ENCODE measurements at regions not wholly inside any gene's neighbourhood (a gene's known extent, or its start where the extent isn't known, plus 50 kb on each side); places are given as distances from the start of the nearest gene placed in this dataset.
A peak's percentile ranks its signal among the peaks of the same experiment; 100 is the strongest.

- DNase-seq = no peak
- WGBS, 3 donors = 85 to 95% (median 86%) methylated on average over 4 of the region's 4 CpGs
- Histone ChIP-seq H3K36me3 (no peaks in the 10 kb centered on the region), H3K9me3 (no peaks in the 10 kb centered on the region), H3K4me3 (no peak overlapping the region), H3K27ac (no peak overlapping the region), H3K27me3 (no peaks in the 10 kb centered on the region), H3K4me1 (ENCODE audit: insufficient read depth) (peaks cover 1% of the 10 kb centered on the region)
- TF ChIP-seq CTCF (IDR thresholded peaks at IDR 0.05) (no peak), EP300 (IDR thresholded peaks at IDR 0.05) (no peak), POLR2A (IDR thresholded peaks at IDR 0.05) (no peak)
- intact Hi-C loops (cut with DNase I) = no loop called here
Measured at GRCh38 chr13:23957981-23958380, 60.7 kb upstream of the C1QTNF9B start.

GRCh38 chr13:23959231-23959862 is 62.0 kb upstream of the C1QTNF9B start:
- intact Hi-C loops (cut with DNase I) = no loop called here
- no peaks in the 10 kb centered on the region for H3K9me3 ChIP-seq
- no peaks in the 10 kb centered on the region for H3K36me3 ChIP-seq
- no peak for DNase-seq
- H3K27me3 ChIP-seq = no peaks in the 10 kb centered on the region
- H3K4me1 ChIP-seq (ENCODE audit: insufficient read depth) = peaks cover 1% of the 10 kb centered on the region
- no peak for TF ChIP-seq EP300 (IDR thresholded peaks at IDR 0.05)
- TF ChIP-seq CTCF (IDR thresholded peaks at IDR 0.05) = no peak
- no peak for TF ChIP-seq POLR2A (IDR thresholded peaks at IDR 0.05)
- peak overlapping the region in 1 of 2 donors; percentile 29 for H3K27ac ChIP-seq
- WGBS, 3 donors = 14 to 25% (median 15%) methylated on average over 2 of the region's 2 CpGs
- no peak overlapping the region for H3K4me3 ChIP-seq

GRCh38 chr13:23960566-23961156 is 63.4 kb upstream of the C1QTNF9B start:
- TF ChIP-seq CTCF (IDR thresholded peaks at IDR 0.05) = peak; percentile 17 to 28 (median 26)
- TF ChIP-seq POLR2A (IDR thresholded peaks at IDR 0.05) = no peak
- no peak for DNase-seq
- Histone ChIP-seq H3K27me3 (no peaks in the 10 kb centered on the region), H3K27ac (no peak overlapping the region), H3K9me3 (no peaks in the 10 kb centered on the region), H3K4me3 (no peak overlapping the region), H3K36me3 (no peaks in the 10 kb centered on the region), H3K4me1 (ENCODE audit: insufficient read depth) (peaks cover 4% of the 10 kb centered on the region)
- 80 to 89% (median 85%) methylated on average over 1 of the region's 1 CpG for WGBS, 3 donors
- intact Hi-C loops (cut with DNase I) = no loop called here

- 89 to 90% (median 89%) methylated on average over 7 of the region's 7 CpGs for WGBS, 3 donors
- TF ChIP-seq POLR2A (IDR thresholded peaks at IDR 0.05) (no peak), CTCF (IDR thresholded peaks at IDR 0.05) (no peak), EP300 (IDR thresholded peaks at IDR 0.05) (no peak)
- intact Hi-C loops (cut with DNase I) = no loop called here
Measured at GRCh38 chr13:23963184-23963931, 66.1 kb upstream of the C1QTNF9B start.

More at GRCh38 chr13:23963184-23963931, 66.1 kb upstream of the C1QTNF9B start:
- no peak for DNase-seq
- no peak overlapping the region for H3K27ac ChIP-seq
- no peak overlapping the region for H3K4me3 ChIP-seq
- H3K27me3 ChIP-seq = no peaks in the 10 kb centered on the region
- H3K9me3 ChIP-seq = no peaks in the 10 kb centered on the region
- peaks cover 9% of the 10 kb centered on the region for H3K4me1 ChIP-seq (ENCODE audit: insufficient read depth)
- no peaks in the 10 kb centered on the region for H3K36me3 ChIP-seq

All from ovary (tissue), 7 donors.